NCI-H524 (cell line): ENCODE measurements at regions not wholly inside any gene's neighbourhood (a gene's known extent, or its start where the extent isn't known, plus 50 kb on each side); places are given as distances from the start of the nearest gene placed in this dataset.
"Not testable (repeated sequence)": the region's sequence is repeated elsewhere in the genome, so short reads cannot be mapped to it uniquely, and the experiment has no call there.

Source experiments
- DNase-seq, 2 experiments: peaks; one replicate each; lab custom pipeline; 2025; lab: John Stamatoyannopoulos, UW

DNA sequence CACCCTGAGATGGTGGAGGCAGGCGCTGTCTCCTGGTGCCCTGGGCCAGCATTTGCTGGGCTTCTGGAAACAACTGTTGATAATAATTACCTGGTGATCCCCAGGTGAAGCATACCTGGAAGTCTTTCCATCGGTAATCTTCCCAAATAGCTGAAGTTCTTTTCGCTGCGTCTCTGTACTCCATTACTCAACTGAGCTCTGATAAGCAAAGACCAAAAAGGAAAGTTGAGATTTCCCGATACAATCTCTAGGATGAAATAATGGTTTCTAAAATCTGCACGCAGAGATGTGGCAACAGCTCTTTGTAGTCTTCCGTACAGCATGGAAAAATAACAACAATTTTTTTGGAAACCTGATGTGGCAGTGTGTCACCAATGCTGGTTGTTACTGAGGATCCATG, 226.5 kb downstream of the GATA3 start:
- no peak for DNase-seq

- DNase-seq = no peak
Observed at GRCh38 chr10:8282340-8282739, 227.9 kb downstream of the GATA3 start.

GRCh38 chr10:8283166-8283905, 228.8 kb downstream of the GATA3 start:
- DNase-seq = no peak

DNA sequence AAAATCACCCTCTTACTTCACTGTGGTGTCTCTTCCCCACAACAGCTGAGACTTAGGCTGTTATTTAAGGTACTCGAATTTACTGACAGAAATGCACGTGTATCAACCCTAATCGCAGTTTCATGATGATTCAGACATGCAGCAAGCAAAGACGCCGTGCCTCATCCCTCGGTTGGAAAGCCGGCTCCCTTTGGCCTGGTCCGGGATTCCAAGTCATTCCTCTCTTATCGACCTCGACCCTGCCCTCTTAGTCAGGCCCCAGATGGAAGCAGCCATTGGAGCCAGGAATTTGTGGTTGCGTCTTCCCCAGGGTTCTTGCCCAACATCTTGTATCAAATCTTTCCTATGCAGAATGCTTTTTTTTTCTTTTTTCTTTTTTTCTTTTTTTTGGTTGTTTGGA, 229.5 kb downstream of the GATA3 start:
- DNase-seq = no peak

GRCh38 chr10:8285970-8286369, 231.5 kb downstream of the GATA3 start:
- DNase-seq = not testable (repeated sequence)

DNA sequence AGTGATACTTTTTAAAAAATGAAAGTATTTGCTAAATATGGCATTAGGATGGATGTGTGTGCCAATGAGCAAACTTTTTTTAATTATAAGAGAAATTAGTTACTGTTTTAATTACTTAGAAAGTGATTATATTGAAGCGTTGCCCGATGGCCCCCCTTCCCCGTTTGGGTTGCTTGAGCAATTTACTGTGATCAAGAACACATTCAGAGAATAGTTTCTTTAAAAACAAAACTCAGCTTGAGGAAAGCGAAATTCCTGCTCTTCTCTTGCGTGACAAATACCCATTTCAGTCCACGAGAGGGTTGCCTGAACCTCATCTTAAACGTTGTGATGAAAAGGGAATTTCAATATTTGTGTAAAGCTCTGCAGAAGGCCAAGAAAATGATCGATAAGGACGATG, 234.1 kb downstream of the GATA3 start:
- DNase-seq = no peak

GRCh38 chr10:8289186-8289924, 234.9 kb downstream of the GATA3 start:
- DNase-seq = no peak

- DNase-seq = no peak
Observed at GRCh38 chr10:8294779-8295178, 240.3 kb downstream of the GATA3 start.

GRCh38 chr10:8295311-8295710, 240.8 kb downstream of the GATA3 start:
- no peak for DNase-seq

- no peak for DNase-seq
Observed at GRCh38 chr10:8296090-8296733, 241.7 kb downstream of the GATA3 start.

DNA sequence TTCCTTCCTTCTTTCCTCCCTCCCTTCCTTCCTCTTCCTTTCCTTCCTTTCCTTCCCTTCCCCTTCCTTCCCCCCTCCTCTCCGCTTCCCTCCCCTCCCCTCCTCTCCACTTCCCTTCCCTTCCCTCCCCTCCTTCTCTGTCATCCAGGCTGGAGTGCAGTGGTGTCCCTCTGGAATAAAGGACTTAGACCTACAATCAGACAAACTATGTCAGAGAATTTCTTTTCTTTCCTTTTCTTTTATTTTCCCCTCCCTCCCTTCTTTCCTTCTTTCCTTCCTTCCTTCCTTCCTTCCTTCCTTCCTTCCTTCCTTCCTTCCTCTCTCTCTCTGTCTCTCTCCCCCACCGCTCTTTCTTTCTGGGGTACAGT, 242.2 kb downstream of the GATA3 start:
- DNase-seq = no peak

DNA sequence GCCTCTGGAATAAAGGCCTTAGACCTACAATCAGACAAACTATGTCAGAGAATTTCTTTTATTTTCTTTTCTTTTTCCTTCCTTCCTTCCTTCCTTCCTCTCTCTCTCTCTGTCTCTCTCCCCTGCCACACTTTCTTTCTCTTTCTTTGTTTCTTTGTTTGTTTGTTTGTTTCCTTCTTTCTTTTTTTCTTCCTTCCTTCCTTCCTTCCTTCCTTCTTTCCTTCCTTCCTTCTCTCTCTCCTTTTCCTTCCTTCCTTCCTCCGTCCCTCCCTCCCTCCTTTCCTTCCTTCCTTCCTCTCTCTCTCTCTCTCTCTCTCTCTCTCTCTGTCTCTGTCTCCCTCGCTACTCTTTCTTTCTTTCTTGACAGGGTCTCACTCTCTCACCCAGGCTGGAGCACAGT, 242.6 kb downstream of the GATA3 start:
- no peak for DNase-seq

- DNase-seq = no peak
Observed at GRCh38 chr10:8297959-8298358, 243.5 kb downstream of the GATA3 start.

GRCh38 chr10:8298896-8299570, 244.5 kb downstream of the GATA3 start:
- no peak for DNase-seq

GRCh38 chr10:8300925-8301324, 246.4 kb downstream of the GATA3 start:
- no peak for DNase-seq

GRCh38 chr10:8301333-8301732, 246.8 kb downstream of the GATA3 start:
- DNase-seq = no peak

DNA sequence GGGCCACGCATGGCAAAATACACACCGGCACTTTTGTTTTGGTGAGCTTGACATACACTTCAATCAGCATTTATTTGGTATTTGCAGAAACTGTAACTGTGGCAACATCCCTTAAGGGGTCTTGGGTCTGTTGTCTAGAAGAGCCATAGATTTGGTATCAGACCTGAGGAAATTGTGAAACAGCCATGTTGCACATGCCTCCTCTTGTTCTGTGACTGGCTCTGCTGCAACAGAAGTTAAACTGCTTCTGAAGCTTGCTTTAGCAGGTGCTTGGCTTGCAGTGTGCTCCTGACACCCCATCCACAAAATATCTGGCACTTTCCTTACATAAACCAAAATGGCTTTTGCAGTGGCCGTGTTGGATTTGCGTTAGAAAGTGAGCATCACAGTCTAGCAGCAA, 247.3 kb downstream of the GATA3 start:
- no peak for DNase-seq

DNA sequence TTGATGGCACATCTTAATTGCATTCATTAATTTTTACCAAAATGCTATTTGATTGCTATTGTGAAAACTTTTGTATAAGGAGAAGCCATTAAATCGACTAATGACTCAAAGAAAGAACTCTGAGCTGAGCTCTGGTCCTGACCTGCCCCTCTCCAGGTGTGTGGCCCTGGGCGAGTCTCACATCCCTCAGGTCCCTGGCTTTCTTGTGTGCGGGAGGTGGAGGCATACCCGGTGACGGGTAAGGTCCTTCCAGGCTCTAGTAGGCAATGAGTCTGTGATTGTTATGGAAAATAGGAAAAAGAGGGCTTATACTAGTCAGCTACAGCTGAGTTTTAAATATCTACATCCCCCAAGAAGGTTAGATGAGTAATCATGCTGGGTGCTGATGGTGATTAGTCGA, 248.1 kb downstream of the GATA3 start:
- DNase-seq = no peak

DNA sequence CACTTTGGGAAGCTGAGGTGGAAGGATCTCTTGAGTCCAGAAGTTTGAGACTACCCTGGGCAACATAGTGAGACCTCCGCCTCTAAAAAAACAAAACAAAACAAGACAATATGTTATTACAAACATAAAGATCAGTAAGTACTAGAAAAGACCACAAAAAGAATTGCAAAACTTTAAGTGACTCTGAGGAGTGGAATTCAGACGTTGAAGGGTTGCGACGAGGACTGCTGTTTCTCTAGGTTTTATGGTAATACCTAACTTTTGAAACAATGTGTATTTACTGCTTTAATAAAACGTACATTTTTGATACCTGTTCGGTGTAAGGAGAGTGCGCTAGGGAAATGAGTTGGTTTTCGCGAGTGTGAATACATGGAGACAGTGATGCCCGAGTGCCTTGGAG, 250.4 kb downstream of the GATA3 start:
- DNase-seq = no peak

DNA sequence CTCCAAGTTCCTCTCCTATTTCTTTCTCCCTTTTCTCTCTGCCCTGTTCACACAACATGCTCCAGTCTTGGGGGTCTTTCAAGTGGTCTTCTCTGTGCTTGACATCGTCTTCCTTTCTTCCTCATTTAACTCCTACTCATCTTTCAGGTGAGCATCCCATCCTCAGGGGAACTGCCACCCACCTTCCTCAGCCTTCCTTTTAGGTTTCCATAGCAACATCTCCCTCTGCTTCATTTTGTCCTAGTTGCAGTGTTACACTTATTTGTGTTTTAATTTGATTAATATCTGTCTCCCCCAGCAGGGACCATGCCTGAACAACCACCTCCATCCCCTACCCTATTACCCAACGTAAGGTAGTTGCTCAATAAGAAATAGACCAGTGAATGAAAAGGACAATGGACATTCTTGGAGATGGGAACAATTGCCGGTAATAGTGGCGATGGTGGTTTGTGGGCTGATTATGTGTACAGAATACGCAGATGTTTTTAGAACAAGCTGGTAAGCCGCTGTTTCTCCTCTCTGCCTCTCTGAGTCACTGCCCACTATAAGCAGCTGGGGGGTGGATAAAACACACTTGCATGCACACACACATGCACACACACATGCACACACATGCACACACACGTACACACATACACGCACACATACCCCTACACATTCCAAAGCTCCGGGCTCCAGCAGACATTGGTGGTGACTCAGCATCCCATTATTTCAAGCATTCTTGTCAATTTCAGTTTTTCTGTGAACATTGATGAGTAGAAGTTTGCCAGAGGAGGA, 251.6 kb downstream of the GATA3 start:
- no peak for DNase-seq

GRCh38 chr10:8306685-8307364, 252.3 kb downstream of the GATA3 start:
- no peak for DNase-seq
